OCI-LY7 (cell line): ENCODE measurements at regions not wholly inside any gene's neighbourhood (a gene's known extent, or its start where the extent isn't known, plus 50 kb on each side); places are given as distances from the start of the nearest gene placed in this dataset.

Source experiments
- CTCF ChIP-seq: fragments of 200-600 bp; sonication (generic); conservative IDR thresholded peaks from 2 replicates; pipeline ENCODE4 v1.5.1; 2014; ENCODE audit warnings: mild to moderate bottlenecking, antibody characterized with exemption, low read length, moderate library complexity, mixed read lengths
- EZH2phosphoT487 ChIP-seq: fragments of 200-600 bp; sonication (generic); IDR thresholded peaks from 2 replicates; pipeline ENCODE4 v1.6.1; 2018; ENCODE audit warnings: low read depth, borderline replicate concordance, mild to moderate bottlenecking, mixed run types, antibody characterized with exemption, low read length, moderate library complexity, mixed read lengths

- TF ChIP-seq CTCF: no peak
- no peak for TF ChIP-seq EZH2phosphoT487
Observed at GRCh38 chr16:59632276-59632855, 898.2 kb upstream of the GOT2 start.
